Breast epithelium (tissue), 3 donors: ENCODE measurements at regions not wholly inside any gene's neighbourhood (a gene's known extent, or its start where the extent isn't known, plus 50 kb on each side); places are given as distances from the start of the nearest gene placed in this dataset.

Experiments
- POLR2A ChIP-seq: fragments of 450-650 bp; IDR thresholded peaks from one replicate; pipeline ENCODE4 v1.6.1; 2016; ENCODE audit warnings: antibody characterized with exemption, mild to moderate bottlenecking, moderate library complexity
- POLR2AphosphoS5 ChIP-seq, 3 donors: sonication (generic); formaldehyde crosslinking; IDR thresholded peaks; one replicate each; pipeline ENCODE4 v1.6.1; 2017; ENCODE audit warnings: antibody characterized with exemption in 3 of 3
- TF ChIP-seq, protein P1 (sequence below), 3 donors: fragments of 450-650 bp; IDR thresholded peaks; one replicate each; pipeline ENCODE4 v1.5.1; 2016 to 2017; ENCODE audit warnings: antibody characterized with exemption in 3 of 3, mild to moderate bottlenecking in 3 of 3, moderate library complexity in 3 of 3

DNA sequence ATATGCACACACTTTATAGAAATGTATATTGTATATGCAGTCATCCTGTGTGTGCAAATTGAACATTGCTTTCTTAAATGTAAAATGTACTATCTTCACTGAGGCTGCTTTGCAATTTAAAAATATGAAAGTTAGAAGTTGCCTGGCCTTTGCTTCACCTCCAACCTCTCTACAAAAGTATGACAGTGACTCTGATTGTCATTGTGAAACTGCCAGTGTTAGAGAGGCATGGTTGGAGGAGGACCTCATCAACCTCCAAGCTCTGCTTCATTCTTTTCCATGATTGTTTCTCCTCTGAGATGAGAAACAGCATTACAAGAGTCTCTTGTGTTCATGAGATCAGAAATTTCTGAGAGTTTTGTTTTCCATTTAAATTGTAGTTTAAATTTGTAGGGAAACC lies 185.5 kb downstream of the ZC3H11B start:
- TF ChIP-seq POLR2A (no peak), POLR2AphosphoS5 (IDR thresholded peaks at IDR 0.05) (no peak)
- TF ChIP-seq, protein P1, sequence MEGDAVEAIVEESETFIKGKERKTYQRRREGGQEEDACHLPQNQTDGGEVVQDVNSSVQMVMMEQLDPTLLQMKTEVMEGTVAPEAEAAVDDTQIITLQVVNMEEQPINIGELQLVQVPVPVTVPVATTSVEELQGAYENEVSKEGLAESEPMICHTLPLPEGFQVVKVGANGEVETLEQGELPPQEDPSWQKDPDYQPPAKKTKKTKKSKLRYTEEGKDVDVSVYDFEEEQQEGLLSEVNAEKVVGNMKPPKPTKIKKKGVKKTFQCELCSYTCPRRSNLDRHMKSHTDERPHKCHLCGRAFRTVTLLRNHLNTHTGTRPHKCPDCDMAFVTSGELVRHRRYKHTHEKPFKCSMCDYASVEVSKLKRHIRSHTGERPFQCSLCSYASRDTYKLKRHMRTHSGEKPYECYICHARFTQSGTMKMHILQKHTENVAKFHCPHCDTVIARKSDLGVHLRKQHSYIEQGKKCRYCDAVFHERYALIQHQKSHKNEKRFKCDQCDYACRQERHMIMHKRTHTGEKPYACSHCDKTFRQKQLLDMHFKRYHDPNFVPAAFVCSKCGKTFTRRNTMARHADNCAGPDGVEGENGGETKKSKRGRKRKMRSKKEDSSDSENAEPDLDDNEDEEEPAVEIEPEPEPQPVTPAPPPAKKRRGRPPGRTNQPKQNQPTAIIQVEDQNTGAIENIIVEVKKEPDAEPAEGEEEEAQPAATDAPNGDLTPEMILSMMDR (IDR thresholded peaks at IDR 0.05): no peak
